Activated CD8-positive, alpha-beta T cell treated with anti-CD3 and anti-CD28 coated beads, Interleukin-2, amount 10 ng/mL, durations not matched to agents 7 days and 5 days (primary cell): ENCODE measurements at regions not wholly inside any gene's neighbourhood (a gene's known extent, or its start where the extent isn't known, plus 50 kb on each side); places are given as distances from the start of the nearest gene placed in this dataset.

ENCODE experiments used
- ATAC-seq: fragments of 150-1000 bp; cut with Tn5 transposase; one replicate; pipeline ENCODE4 v1.10.0; 2021; ENCODE audit warnings: moderate library complexity
- CTCF ChIA-PET: fragments of 350-600 bp; sonication (Branson Sonifier 250); formaldehyde crosslinking; loops from one replicate; lab custom pipeline; 2021; ENCODE audit warnings: antibody characterized with exemption; lab: Charles Lee
- POLR2A ChIA-PET: fragments of 350-600 bp; sonication (Branson Sonifier 250); formaldehyde crosslinking; loops from one replicate; lab custom pipeline; 2021; ENCODE audit warnings: antibody characterized with exemption; lab: Charles Lee
- DNase-seq: peaks from one replicate; pipeline ENCODE4 v3.0.0-alpha.2; 2020
- H3K27ac Mint-ChIP-seq: one replicate; pipeline ENCODE4 v1.8.0; 2021; ENCODE audit warnings: mild to moderate bottlenecking, mixed read lengths
- H3K27me3 Mint-ChIP-seq: one replicate; pipeline ENCODE4 v1.8.0; 2021; ENCODE audit warnings: low read depth, mixed read lengths
- H3K36me3 Mint-ChIP-seq: one replicate; pipeline ENCODE4 v1.8.0; 2021; ENCODE audit warnings: low read depth, mixed read lengths
- H3K4me1 Mint-ChIP-seq: one replicate; pipeline ENCODE4 v1.8.0; 2021; ENCODE audit warnings: low read depth, mixed read lengths
- H3K4me3 Mint-ChIP-seq: one replicate; pipeline ENCODE4 v1.8.0; 2021; ENCODE audit warnings: mild to moderate bottlenecking, mixed read lengths
- H3K9me3 Mint-ChIP-seq: one replicate; pipeline ENCODE4 v1.8.0; 2022; ENCODE audit warnings: mixed read lengths; ENCODE audit not compliant: insufficient read depth

DNA sequence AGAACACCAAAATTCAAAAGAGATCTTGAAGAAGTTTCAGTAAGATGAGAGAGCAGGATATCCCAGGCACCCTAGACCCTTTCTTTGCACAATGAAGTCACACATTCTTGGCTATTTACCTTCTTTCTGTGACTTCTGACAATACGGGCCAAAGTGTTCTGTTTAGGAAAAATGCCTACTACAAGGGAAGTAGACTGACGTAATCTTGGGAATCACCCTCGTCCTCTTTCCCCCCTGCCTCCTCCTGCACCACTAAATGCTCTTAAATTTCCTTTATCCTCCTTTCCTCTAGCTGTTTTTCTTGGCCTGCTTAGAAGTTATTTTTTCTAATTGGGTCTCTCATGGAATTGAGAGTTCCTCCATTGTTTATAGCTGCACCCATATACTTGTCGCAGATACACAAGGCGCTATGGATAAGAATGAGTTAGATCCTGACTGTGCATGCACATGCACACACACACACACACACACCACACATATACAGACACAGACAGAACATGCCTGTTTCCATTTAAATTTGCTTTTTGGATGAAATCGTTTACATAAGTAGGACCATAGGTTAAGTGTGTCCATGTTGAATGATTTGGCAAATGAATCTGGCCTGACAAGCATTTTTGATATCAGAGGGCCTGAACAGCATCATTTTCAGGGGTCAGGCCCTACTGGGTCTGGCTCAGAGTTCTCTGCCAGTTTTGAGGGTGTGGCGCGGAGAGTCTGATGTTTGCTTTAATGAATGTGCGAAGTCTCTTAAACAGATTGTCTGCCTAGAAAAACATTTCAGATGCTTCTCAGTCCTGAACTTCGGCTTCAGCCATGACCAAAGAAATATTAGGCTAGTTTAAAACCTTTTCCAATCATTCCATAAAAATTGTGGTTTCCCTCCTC, 131.9 kb upstream of the NT5C1B start:
- ChIA-PET CTCF (no interaction called here), POLR2A (no interaction called here)
- Mint-ChIP-seq H3K27ac (no peak overlapping the region), H3K4me1 (no peaks in the 10 kb centered on the region), H3K4me3 (no peak overlapping the region), H3K36me3 (no peaks in the 10 kb centered on the region), H3K9me3 (no peaks in the 10 kb centered on the region), H3K27me3 (no peaks in the 10 kb centered on the region)
- ATAC-seq (no peak), DNase-seq (no peak)

DNA sequence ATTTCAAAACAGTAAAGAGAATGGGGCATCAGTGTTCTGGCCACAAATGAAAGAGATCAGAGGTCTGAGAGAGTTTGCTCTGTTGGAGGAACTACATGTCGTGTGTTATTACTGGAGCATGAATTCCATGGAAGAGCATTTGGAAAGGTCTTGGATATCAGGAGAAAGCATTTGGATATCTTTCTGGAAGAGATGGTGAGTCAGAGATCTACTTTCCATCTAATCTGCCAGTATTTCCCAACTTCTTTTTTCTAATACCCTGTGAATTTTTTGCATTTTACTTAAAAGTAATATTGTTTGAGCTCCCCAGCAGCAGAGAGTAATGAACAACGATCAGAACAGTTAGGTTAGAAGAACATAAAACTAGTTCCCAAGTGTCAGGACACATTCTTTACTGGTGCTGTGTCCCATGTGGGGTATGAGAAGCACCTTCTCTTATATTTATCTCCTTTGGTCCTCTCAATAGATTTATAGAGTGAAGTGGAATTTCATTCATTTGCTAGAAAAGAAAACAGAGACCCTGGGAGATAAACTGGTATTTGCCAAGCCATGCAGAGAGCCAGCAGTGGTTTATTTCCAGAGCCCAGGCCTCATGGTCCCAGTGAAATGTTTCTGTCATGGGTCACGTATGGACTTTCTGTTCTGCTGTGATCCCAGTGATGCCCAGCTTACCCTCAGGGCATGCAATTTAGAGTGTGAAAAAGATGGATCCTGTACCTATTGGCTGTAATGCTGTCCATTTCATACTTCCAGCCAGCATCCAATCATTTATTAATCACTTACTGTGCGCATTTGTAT, 130.8 kb upstream of the NT5C1B start:
- DNase-seq (no peak), ATAC-seq (no peak)
- Mint-ChIP-seq H3K9me3 (no peaks in the 10 kb centered on the region), H3K27me3 (no peaks in the 10 kb centered on the region), H3K4me3 (no peak overlapping the region), H3K27ac (no peak overlapping the region), H3K36me3 (no peaks in the 10 kb centered on the region), H3K4me1 (no peaks in the 10 kb centered on the region)
- CTCF ChIA-PET = no interaction called here
- POLR2A ChIA-PET = no interaction called here

DNA sequence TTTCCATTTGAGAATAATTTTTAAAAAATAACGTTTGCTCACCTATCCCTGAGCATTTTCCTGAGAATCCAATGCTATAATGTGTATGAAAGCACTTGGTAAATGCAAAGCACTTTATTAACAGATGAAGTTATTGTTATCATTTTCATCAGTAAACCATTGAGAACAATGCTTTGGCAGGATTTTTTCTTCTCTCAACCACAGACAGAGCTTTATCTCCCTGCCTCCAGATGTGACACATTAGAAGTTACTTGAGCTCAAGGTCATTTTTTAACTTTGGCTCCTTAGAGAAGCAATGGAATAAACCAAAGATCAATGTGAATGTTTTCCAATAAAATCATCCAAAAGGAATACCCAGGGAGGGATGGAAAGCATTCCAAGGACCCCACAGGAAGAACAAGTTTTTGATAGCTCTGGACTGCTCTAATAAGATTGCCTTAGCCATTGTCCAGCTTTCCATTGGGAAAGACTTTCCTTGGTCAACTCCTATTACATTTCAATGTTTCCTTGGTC, 118.9 kb upstream of the NT5C1B start:
- DNase-seq (no peak), ATAC-seq (no peak)
- ChIA-PET POLR2A (no interaction called here), CTCF (interaction anchor here (0.6 kb wide), 1 partner anchor 23 kb away, joined by 3 read pairs; no protein-coding TSS in a partner anchor)
- Mint-ChIP-seq H3K4me1 (no peaks in the 10 kb centered on the region), H3K36me3 (no peaks in the 10 kb centered on the region), H3K27ac (no peak overlapping the region), H3K9me3 (peaks cover 3% of the 10 kb centered on the region), H3K4me3 (no peak overlapping the region), H3K27me3 (no peaks in the 10 kb centered on the region)

DNA sequence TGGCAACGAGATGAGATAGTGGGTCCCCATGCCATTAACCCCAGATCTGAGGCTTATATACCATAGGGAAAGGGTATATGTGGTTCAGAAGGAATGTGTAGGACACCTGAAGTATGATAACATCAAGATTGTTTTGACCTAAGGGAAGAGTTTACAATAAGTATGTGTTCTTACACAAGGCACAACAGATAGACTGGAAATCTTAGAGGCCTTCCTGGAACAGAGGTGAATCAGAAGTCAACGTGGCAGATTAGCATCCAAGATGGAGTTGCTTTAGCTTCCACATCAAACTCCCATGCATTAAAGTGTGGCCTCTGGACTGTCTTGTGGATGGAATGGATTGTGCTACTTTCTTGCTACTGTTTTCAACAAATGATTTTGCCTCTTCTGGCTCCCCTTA, 116.6 kb upstream of the NT5C1B start:
- Mint-ChIP-seq H3K36me3 (no peaks in the 10 kb centered on the region), H3K27me3 (no peaks in the 10 kb centered on the region), H3K4me1 (no peaks in the 10 kb centered on the region), H3K4me3 (no peak overlapping the region), H3K27ac (no peak overlapping the region), H3K9me3 (no peaks in the 10 kb centered on the region)
- ChIA-PET CTCF (no interaction called here), POLR2A (no interaction called here)
- ATAC-seq = no peak
- DNase-seq = no peak

- H3K27me3 Mint-ChIP-seq = no peaks in the 10 kb centered on the region
- POLR2A ChIA-PET = no interaction called here
- no peaks in the 10 kb centered on the region for H3K9me3 Mint-ChIP-seq
- DNase-seq (no peak), ATAC-seq (no peak)
- no peaks in the 10 kb centered on the region for H3K36me3 Mint-ChIP-seq
- CTCF ChIA-PET = no interaction called here
- H3K4me3 Mint-ChIP-seq = no peak overlapping the region
- H3K4me1 Mint-ChIP-seq = no peaks in the 10 kb centered on the region
- no peak overlapping the region for H3K27ac Mint-ChIP-seq
Measured at GRCh38 chr2:18704276-18704675, 114.9 kb upstream of the NT5C1B start.

DNA sequence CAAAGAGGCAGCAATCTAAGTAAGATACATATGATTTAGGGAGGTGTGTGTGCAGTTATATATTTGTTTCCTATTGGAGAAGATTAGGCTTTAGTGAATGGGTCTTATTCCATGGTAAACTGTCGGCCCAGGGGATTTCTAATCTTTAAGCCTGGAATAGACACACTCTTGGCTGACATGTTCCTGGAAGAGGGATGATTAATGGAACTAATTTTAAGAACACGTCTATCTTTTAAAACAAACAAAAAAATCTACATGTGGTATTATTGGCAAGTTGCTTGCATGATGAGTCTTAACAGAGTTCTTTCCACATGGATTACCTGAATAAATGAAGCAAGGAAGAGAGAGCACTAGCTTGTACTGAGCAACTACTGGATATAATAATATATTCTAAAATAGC, 114.2 kb upstream of the NT5C1B start:
- Mint-ChIP-seq H3K4me1 (no peaks in the 10 kb centered on the region), H3K9me3 (no peaks in the 10 kb centered on the region), H3K27ac (no peak overlapping the region), H3K27me3 (no peaks in the 10 kb centered on the region), H3K4me3 (no peak overlapping the region), H3K36me3 (no peaks in the 10 kb centered on the region)
- POLR2A ChIA-PET = no interaction called here
- CTCF ChIA-PET = no interaction called here
- ATAC-seq (no peak), DNase-seq (no peak)

- no peaks in the 10 kb centered on the region for H3K9me3 Mint-ChIP-seq
- CTCF ChIA-PET = interaction anchor here (1.6 kb wide), 1 partner anchor 11 kb away, joined by 3 read pairs; no protein-coding TSS in a partner anchor
- H3K27ac Mint-ChIP-seq = no peak overlapping the region
- no peak overlapping the region for H3K4me3 Mint-ChIP-seq
- no peaks in the 10 kb centered on the region for H3K36me3 Mint-ChIP-seq
- H3K27me3 Mint-ChIP-seq = no peaks in the 10 kb centered on the region
- DNase-seq = no peak
- POLR2A ChIA-PET = no interaction called here
- no peak for ATAC-seq
- no peaks in the 10 kb centered on the region for H3K4me1 Mint-ChIP-seq
Measured at GRCh38 chr2:18701981-18702380, 112.6 kb upstream of the NT5C1B start.

- H3K9me3 Mint-ChIP-seq = no peaks in the 10 kb centered on the region
- ChIA-PET CTCF (interaction anchor here (1.6 kb wide), 1 partner anchor 11 kb away, joined by 3 read pairs; no protein-coding TSS in a partner anchor), POLR2A (no interaction called here)
- ATAC-seq = no peak
- no peak for DNase-seq
- no peaks in the 10 kb centered on the region for H3K4me1 Mint-ChIP-seq
- H3K27me3 Mint-ChIP-seq = no peaks in the 10 kb centered on the region
- H3K36me3 Mint-ChIP-seq = no peaks in the 10 kb centered on the region
- no peak overlapping the region for H3K27ac Mint-ChIP-seq
- no peak overlapping the region for H3K4me3 Mint-ChIP-seq
Measured at GRCh38 chr2:18701546-18701945, 112.2 kb upstream of the NT5C1B start.

DNA sequence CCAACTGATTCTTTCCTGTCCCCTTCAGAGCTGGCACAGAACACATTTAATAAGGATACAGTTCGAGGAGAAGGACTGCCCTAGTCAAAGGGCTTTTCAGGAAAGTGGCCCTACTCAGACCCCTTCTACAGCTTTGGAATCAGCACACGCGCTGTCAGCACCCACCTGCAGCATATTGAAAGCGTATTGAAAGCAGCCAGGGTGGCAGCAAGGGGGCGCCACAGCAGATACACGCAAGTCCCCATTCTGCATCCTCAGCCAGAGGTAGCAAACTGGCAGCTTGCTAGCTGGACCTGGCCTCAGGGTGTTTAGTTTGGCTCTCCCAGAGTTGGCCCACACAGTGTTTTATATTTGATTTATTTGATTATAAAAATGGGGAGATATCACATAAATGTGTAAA, 101.0 kb upstream of the NT5C1B start:
- DNase-seq = no peak
- Mint-ChIP-seq H3K27me3 (no peaks in the 10 kb centered on the region), H3K4me1 (no peaks in the 10 kb centered on the region), H3K36me3 (no peaks in the 10 kb centered on the region), H3K4me3 (no peak overlapping the region), H3K9me3 (no peaks in the 10 kb centered on the region), H3K27ac (no peak overlapping the region)
- ChIA-PET POLR2A (no interaction called here), CTCF (no interaction called here)
- no peak for ATAC-seq

DNA sequence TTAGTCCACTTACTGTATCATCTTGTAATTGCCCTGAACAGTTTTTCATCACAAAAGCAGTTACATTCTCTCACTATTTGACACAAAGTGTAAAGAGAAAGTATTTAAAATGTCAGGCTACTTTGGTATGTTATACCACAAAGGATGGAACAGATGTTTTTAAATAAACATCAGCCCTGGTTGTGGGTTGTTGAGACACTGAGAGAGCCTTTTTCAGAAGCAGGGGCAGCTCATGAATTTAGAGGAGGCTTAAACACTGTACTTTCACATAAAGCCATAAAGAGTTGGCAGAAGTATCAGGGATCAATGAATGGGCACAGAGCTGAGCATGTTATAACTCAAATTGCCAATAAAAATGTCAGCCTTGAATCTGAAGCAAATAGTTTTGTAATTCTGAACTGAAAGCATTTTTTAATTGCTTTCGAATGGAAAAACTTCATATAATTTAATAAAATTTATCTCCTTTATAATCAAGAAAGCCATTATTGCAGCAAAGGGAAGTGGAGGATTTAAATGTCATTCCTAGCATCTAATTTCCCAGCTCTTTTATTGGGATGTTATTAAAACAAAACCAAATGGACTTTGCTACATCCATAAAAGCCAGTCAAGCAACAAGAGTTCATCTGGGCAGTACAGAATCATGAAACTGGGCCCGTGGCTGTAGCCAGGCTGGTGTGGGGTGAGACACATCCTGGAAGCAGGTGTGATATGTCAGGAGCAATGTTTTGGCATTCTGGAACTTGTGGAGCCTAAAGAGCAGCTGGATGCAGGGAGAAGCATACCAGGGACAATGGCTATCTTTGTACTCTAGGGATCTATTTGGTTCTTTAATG, 95.1 kb upstream of the NT5C1B start:
- no peak overlapping the region for H3K4me3 Mint-ChIP-seq
- no peak overlapping the region for H3K27ac Mint-ChIP-seq
- CTCF ChIA-PET = no interaction called here
- H3K4me1 Mint-ChIP-seq = peaks cover 5% of the 10 kb centered on the region
- ATAC-seq (no peak), DNase-seq (no peak)
- H3K36me3 Mint-ChIP-seq = no peaks in the 10 kb centered on the region
- H3K9me3 Mint-ChIP-seq = no peaks in the 10 kb centered on the region
- H3K27me3 Mint-ChIP-seq = no peaks in the 10 kb centered on the region
- POLR2A ChIA-PET = no interaction called here

DNA sequence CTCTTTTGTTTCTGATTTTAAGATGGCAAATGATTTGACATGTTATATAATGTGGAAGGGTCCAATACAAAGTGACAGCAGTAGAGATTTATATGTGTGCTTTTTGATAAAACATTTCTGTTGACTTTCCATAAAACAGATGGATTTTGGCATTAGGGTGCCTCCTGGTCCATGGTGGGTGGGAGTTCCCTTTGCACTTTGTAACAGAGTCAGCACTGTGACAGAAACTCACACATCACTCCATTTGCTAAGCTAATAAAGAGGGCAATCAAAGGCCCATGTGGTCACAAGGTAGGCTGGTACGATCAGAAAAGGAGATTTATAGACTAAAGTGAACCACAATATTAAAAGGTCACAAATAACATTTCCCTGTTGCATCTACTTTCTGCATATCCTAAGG, 93.3 kb upstream of the NT5C1B start:
- Mint-ChIP-seq H3K36me3 (no peaks in the 10 kb centered on the region), H3K9me3 (no peaks in the 10 kb centered on the region), H3K27me3 (no peaks in the 10 kb centered on the region), H3K4me3 (no peak overlapping the region), H3K27ac (no peak overlapping the region), H3K4me1 (peaks cover 5% of the 10 kb centered on the region)
- DNase-seq (no peak), ATAC-seq (no peak)
- POLR2A ChIA-PET = no interaction called here
- CTCF ChIA-PET = no interaction called here
